OCI-LY3 (cell line): ENCODE measurements at regions not wholly inside any gene's neighbourhood (a gene's known extent, or its start where the extent isn't known, plus 50 kb on each side); places are given as distances from the start of the nearest gene placed in this dataset.

Source experiments
- CTCF ChIP-seq: fragments of 200-600, 300-600 bp; sonication (generic); IDR thresholded peaks from 2 replicates; pipeline ENCODE4 v1.5.1; 2014; ENCODE audit warnings: antibody characterized with exemption, low read length, low read depth
- EZH2phosphoT487 ChIP-seq: fragments of 200-600 bp; shearing (Covaris generic); IDR thresholded peaks from 2 replicates; pipeline ENCODE4 v1.6.1; 2018; ENCODE audit warnings: antibody characterized with exemption, mixed run types, low read depth

DNA sequence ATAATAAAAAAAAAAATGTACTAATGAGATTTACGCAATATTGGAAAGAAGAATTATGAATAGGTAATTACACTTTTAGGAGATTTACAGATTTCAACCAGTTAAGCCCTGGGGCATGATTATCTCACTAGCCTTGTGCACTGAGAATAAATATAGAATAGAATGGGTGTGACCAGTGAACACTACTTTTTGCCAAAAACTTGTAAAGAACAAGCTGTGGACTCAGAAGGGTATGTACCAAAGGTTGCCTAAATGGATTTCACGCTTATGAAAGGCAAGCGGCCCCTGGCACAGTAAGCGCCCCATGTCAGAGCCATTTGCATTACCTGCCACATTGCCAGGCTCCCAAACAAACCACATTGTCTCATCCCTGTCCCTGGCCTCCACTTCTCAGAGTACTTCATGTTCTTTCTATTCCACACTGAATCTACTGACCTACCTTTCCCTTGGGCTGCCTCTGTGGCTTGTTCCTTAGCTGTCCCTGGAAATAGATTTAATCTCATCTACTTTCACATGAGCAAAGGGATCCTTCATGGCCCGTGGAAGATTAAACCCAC, 170.6 kb upstream of the DIO2 start:
- no peak for TF ChIP-seq CTCF
- no peak for TF ChIP-seq EZH2phosphoT487
